GM04503 (cell line): ENCODE measurements at regions not wholly inside any gene's neighbourhood (a gene's known extent, or its start where the extent isn't known, plus 50 kb on each side); places are given as distances from the start of the nearest gene placed in this dataset.

Source experiments
- DNase-seq: peaks from one replicate; pipeline ENCODE4 v3.0.0-alpha.2; 2012; ENCODE audit warnings: low read depth

GRCh38 chr20:16946097-16946496 is 197.9 kb downstream of the OTOR start:
- DNase-seq = no peak

DNA sequence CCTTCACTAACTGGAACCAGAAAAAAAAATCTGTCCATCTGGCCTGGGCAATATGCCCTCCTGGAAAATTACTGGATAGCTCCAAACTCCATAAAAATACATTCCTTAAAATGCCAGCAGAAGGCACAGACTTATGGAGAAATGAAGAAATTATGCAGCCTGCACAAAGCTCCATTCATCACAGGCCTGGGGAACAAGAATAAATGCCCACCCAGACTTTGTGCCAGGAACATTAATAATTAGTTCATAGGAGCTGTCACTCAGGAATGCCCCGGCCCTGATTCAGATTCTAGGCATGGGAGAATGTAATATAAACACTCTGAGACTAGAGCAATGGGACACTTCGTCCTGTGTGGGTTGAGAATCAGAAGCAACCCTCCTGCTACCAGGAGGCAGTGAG is 199.3 kb downstream of the OTOR start:
- DNase-seq = no peak

- no peak for DNase-seq
These were observed 203.7 kb downstream of the OTOR start for GRCh38 chr20:16951876-16952275.

DNA sequence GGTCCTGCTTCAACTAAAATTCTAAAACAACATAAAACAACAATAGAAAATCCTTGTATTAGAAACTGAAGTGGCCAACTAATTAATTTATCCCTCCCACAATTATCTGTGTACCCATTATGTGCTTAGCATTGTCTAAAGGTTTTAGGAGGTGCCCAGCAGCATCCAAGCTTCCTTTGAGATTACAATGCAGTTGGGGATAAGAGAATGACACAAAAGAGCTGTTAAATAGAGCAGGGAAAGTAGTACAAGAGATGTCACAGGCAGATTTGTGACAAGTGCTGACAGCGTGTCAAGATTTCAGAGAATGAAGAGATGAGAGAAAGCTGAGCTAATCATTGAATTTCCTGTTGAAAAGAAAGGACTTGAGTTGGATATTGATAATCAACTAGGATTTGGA is 204.8 kb downstream of the OTOR start:
- DNase-seq = no peak

GRCh38 chr20:16953858-16954257 is 205.7 kb downstream of the OTOR start:
- no peak for DNase-seq

DNA sequence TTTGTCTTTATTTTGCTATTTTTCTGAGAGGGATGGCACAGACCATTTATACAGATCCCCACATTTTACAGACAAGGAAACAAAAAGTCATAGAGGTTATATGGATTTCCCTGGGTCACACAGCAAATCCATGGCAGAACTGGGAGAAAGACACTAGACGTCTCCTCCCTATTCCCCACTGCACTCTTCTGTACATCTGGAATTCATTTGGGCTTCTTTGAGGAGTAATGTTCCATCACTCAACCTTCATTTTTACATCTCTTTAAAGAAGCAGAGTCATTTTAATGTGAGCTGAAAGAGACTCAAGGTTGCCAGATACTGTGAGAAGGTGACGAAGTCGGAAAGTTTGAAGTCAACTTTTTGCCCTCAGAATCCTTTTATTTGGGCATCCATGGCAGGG is 207.3 kb downstream of the OTOR start:
- DNase-seq = no peak

DNA sequence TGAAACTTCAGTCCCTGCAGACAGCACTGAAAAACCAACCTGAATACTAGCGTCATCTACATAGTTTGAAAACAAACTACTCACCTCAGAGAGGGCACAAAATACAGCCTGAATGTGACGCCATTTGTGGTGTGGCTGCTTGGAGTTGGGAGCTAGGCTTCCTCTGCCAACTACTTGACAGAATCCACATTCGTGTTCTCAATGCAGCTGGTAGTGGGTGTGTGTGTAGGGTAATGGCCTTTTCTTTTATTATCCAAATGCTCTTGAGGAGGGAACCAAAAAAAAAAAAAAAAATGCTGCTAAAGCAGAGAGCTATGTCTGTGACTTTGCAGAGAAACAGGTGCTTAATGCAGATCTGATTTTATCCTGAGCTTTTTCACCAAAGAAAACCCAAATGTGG is 207.8 kb downstream of the OTOR start:
- no peak for DNase-seq

- DNase-seq = no peak
These were observed 217.2 kb downstream of the OTOR start for GRCh38 chr20:16965401-16965800.

- no peak for DNase-seq
These were observed 218.2 kb downstream of the OTOR start for GRCh38 chr20:16966276-16966880.

- DNase-seq = no peak
These were observed 219.9 kb downstream of the OTOR start for GRCh38 chr20:16968099-16968498.

DNA sequence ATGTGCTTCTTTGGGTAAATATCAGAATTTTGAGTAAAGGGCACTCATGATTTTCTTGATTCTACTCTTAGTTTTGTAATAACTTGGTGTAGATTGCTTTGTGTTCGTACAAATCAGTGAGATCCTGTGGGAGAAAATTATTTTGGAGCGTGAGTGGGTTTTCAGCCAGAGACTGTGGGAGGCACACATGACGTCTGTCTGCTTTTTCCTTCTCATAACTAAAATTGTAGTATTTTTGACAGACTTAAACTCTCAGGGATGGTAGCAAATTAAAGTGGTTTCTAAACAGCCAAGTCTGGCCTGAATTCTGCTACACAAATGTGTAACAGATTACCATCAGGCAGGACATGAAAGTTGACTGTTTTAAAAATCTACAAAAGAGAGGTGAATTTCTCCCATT is 222.6 kb downstream of the OTOR start:
- no peak for DNase-seq

GRCh38 chr20:16974080-16974854 is 226.1 kb downstream of the OTOR start:
- DNase-seq = no peak

DNA sequence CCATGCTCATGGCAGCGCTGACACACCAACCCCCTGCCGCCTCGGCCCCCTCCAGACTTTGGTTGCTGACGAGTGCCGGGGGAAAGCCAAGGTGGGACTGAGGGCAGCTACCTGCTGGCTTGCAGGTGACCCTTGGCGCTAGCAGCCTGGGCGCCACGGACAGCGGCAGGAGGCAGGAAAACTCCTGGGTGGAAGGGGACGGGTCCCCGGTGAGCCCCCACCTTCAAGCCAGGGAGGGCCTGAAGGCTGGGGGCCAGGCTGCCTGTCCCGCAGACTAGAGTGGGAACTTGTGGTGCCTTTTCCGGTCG is 226.7 kb downstream of the OTOR start:
- DNase-seq = no peak

DNA sequence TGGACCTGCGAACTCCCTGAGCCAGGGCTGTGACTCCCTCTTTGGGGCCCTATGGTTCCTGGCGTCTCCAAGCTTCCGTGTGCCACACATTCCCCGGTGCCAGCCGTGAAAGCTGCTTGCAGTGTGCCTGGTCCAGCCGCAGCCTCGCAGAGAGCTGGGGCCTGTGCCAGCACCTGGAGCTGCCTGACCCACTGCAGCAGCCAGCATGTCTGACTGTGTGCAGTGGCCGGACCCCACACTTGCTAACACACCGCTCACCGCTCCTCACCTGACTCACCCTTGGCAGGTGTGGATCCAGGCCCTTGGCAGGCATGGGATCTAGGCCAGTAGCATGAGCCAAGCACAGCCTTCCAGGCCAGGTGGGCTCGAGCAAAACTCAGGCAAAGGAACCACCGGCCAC is 227.5 kb downstream of the OTOR start:
- no peak for DNase-seq

DNA sequence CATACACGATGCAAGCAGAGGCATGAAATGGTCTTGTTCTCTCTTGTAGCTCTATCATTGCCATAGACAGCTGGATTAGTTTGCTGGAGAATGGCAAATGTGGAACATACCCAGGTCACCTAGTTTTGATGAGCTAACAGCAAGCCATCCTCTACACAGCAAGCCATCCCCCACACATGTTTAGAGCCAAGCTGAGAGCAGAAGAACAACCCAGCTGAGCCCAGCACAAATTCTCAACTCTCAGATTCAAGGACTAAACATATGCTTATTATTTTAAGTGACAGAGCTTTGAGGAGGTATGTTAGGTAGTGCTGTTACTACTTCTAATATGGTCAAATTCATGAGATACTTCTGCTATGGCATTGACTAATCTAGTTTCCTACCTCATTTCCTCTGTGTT is 230.3 kb downstream of the OTOR start:
- no peak for DNase-seq

DNA sequence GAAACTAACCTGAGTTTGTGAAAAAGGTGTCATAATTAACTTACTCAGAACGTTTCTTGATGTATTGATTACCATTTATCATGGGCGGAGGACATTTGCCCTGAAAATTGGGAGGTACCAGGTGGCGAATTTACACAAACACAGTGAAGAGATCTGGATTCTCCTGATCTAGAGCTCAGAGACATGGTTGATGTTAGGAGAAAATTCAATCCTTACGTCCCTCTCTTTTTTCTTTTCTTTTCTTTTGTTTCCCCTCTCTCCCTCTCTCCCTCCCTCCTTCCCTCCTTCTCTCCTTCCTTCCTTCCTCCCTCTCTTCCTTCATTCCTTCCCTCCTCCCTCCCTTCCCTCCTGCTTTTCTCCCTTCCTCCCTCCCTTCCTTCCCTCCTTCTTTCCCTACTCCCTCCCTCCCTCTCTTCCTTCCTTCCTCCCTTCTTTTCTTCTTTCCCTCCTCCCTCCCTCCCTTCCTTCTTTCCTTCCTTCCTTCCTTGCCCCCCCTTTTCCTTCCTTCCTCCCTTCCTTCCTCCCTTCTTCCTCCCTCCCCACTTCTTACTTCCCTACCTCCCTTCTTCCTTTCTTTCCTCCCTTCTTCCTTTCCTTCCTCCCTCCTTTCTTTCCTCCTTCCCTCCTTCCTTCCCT is 234.1 kb downstream of the OTOR start:
- no peak for DNase-seq

- no peak for DNase-seq
These were observed 236.3 kb downstream of the OTOR start for GRCh38 chr20:16984481-16984880.

GRCh38 chr20:17003170-17003870 is 223.5 kb upstream of the PCSK2 start:
- DNase-seq = no peak

GRCh38 chr20:17010181-17010580 is 216.7 kb upstream of the PCSK2 start:
- DNase-seq = no peak

GRCh38 chr20:17012546-17013226 is 214.2 kb upstream of the PCSK2 start:
- DNase-seq = no peak

GRCh38 chr20:17014217-17014616 is 212.6 kb upstream of the PCSK2 start:
- no peak for DNase-seq

GRCh38 chr20:17014756-17015366 is 212.0 kb upstream of the PCSK2 start:
- DNase-seq = no peak
